ENCODE measurements at regions not wholly inside any gene's neighbourhood (a gene's known extent, or its start where the extent isn't known, plus 50 kb on each side); places are given as distances from the start of the nearest gene placed in this dataset.

DNA sequence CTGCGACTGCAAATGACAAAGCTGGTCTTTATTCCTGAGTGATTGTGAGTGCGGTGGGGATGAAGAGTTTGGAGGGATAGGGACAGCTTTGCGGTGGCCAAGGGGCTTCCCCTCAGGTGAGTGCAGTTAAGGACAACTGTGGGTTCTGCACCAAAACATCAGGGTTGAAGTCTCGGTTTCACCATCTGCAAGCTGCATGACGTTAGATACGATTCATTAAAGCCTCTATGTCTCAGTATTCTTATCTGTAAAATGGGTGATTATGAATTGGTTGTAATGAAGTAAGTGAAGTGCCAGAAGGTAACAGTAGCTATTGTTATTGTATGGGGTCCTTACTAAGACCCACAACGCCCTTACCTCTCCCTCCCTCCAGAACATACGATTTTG is 226.8 kb upstream of the DAPK1 start:
- H3K4me1 ChIP-seq (ENCODE audit: low read depth): no peaks in the 10 kb centered on the region
- H3K27ac ChIP-seq: no peak overlapping the region
- no peaks in the 10 kb centered on the region for H3K27me3 ChIP-seq
- TF ChIP-seq, protein P1, sequence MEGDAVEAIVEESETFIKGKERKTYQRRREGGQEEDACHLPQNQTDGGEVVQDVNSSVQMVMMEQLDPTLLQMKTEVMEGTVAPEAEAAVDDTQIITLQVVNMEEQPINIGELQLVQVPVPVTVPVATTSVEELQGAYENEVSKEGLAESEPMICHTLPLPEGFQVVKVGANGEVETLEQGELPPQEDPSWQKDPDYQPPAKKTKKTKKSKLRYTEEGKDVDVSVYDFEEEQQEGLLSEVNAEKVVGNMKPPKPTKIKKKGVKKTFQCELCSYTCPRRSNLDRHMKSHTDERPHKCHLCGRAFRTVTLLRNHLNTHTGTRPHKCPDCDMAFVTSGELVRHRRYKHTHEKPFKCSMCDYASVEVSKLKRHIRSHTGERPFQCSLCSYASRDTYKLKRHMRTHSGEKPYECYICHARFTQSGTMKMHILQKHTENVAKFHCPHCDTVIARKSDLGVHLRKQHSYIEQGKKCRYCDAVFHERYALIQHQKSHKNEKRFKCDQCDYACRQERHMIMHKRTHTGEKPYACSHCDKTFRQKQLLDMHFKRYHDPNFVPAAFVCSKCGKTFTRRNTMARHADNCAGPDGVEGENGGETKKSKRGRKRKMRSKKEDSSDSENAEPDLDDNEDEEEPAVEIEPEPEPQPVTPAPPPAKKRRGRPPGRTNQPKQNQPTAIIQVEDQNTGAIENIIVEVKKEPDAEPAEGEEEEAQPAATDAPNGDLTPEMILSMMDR (IDR thresholded peaks at IDR 0.05; ENCODE audit: low read depth, low read length): no peak
- no peak for DNase-seq (ENCODE audit: low read depth in 1 of 2, low spot score in 1 of 2)
- no peak overlapping the region for H3K4me3 ChIP-seq
- H3K9me3 ChIP-seq (ENCODE audit: low read depth): no peaks in the 10 kb centered on the region
- no peaks in the 10 kb centered on the region for H3K36me3 ChIP-seq

DNA sequence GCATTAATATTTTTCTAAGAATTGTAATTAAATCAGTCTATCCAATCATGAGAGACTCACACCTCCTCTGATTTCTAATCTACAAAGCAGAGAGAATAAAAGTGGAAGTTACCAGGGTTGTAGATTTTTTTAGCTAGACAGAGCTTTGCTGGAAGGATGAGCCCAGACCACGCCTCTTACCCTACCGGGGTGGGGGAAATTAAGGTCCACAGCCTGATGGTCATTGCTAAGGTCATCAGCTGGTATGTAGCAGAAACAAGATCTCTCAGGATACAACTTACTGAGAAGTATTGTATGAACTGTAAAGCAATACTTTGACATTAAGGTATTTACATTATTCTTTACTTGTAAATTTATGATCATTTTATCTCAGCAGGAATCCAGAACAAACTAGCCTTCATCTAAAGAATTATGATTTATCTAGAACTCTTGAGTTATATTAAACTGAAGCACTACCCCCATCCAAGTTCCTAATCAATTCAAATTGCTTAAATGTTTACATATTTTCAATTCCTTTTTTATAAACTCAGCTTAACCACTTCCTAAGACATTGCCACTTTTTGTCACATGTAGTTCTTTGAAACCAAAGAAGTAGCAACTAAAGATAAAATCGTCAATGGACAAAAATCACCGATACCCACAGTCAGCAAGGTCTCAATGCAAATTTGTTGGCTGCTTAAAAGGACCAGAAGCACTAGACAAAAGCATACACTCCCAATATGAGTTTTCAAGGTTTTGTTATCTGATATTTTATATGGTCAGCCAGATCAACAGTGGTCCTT is 225.8 kb upstream of the DAPK1 start:
- Histone ChIP-seq H3K27me3 (no peaks in the 10 kb centered on the region), H3K9me3 (ENCODE audit: low read depth) (no peaks in the 10 kb centered on the region), H3K27ac (no peak overlapping the region), H3K4me1 (ENCODE audit: low read depth) (no peaks in the 10 kb centered on the region), H3K36me3 (no peaks in the 10 kb centered on the region), H3K4me3 (no peak overlapping the region)
- TF ChIP-seq, protein P1 (IDR thresholded peaks at IDR 0.05; ENCODE audit: low read depth, low read length): no peak
- no peak for DNase-seq (ENCODE audit: low read depth in 1 of 2, low spot score in 1 of 2)

DNA sequence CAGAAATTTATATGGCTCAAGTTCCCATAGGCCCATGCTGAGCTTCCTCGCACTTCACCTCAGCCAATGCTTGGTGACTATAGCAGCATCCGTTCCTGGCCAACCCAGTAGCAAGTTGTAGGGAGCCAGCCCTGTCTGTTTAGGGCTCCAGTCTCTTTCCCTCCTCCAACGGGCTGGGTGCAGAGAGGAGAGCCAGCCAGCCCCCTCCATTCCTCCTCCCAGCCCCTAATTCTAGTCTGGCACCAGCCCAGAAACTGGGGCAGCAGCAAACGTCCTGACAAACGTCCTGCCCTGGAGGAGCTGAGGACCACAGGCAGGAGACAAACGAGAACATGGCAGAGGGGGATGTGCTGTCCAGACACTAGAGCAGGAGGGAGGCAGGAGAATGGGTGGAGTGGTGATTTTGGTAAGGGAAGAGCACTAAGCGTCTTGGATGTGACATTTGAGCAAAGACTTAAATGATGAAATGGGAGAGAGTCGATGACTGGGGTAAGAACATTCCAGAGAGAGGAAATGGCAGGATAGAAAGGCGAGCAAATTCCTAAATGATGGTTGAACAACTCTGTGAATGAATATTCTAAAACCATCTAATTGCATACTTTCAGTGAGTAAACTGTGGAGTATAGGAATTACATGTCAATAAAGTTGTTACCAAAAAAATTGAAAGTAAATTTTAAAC is 222.5 kb upstream of the DAPK1 start:
- Histone ChIP-seq H3K4me1 (ENCODE audit: low read depth) (no peaks in the 10 kb centered on the region), H3K27ac (no peak overlapping the region), H3K4me3 (no peak overlapping the region), H3K36me3 (no peaks in the 10 kb centered on the region), H3K9me3 (ENCODE audit: low read depth) (no peaks in the 10 kb centered on the region), H3K27me3 (no peaks in the 10 kb centered on the region)
- no peak for DNase-seq (ENCODE audit: low read depth in 1 of 2, low spot score in 1 of 2)
- TF ChIP-seq, protein P1 (IDR thresholded peaks at IDR 0.05; ENCODE audit: low read depth, low read length): no peak

DNA sequence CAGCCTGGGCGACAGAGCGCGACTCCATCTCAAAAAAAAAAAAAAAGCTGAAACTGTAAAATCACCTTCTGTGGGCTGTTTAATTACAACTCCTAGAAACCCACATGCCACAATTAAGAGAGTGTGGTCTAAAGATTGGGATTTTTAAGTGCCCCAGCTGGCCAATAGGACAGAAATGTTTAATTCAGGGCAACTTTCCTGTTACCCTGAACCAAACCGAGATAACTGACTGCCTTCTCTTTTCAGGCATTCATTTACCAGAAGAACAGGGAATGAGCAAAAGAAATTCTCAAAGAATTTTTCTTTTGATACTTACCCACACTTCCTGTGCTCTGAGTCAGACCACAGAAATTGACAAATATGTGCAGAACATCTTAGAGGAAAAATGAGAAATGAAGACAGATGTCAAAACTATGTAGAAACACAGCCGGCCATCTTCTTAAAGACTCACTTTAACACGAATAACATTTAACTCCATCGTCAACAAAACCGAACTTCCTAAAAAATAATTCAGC is 221.3 kb upstream of the DAPK1 start:
- H3K36me3 ChIP-seq: no peaks in the 10 kb centered on the region
- no peaks in the 10 kb centered on the region for H3K27me3 ChIP-seq
- H3K27ac ChIP-seq: no peak overlapping the region
- H3K9me3 ChIP-seq (ENCODE audit: low read depth): no peaks in the 10 kb centered on the region
- peak in 1 of 2 donors; percentile 83 for DNase-seq (ENCODE audit: low read depth in 1 of 2, low spot score in 1 of 2)
- TF ChIP-seq, protein P1 (IDR thresholded peaks at IDR 0.05; ENCODE audit: low read depth, low read length): no peak
- no peak overlapping the region for H3K4me3 ChIP-seq
- no peaks in the 10 kb centered on the region for H3K4me1 ChIP-seq (ENCODE audit: low read depth)

DNA sequence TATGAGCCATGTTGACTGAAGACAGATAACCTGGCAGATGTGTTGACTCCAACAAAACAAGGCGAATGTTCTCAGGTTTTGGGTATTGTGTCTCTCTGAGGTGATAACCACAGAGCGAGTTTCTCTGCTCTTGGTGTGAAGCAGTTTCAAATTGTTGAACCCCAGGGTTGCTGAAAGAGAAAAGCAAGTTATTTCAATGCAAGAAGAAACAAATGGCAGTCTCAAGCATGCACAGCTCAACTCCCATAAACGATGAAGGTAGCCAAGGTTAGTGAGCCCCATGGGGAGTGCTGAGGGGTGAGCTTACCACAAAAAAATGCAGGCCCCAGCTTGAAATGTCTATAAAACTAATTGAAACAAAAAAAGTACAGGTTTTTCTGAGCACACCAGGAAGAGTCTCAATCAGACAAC is 220.8 kb upstream of the DAPK1 start:
- TF ChIP-seq, protein P1 (IDR thresholded peaks at IDR 0.05; ENCODE audit: low read depth, low read length): no peak
- no peaks in the 10 kb centered on the region for H3K9me3 ChIP-seq (ENCODE audit: low read depth)
- H3K4me1 ChIP-seq (ENCODE audit: low read depth): no peaks in the 10 kb centered on the region
- H3K27ac ChIP-seq: no peak overlapping the region
- DNase-seq (ENCODE audit: low read depth in 1 of 2, low spot score in 1 of 2): peak in 1 of 2 donors; percentile 48
- H3K36me3 ChIP-seq: no peaks in the 10 kb centered on the region
- H3K27me3 ChIP-seq: no peaks in the 10 kb centered on the region
- no peak overlapping the region for H3K4me3 ChIP-seq

Data from cardiac muscle cell (in vitro differentiated cells and primary cell).